SU-DHL-6 (cell line): ENCODE measurements at regions not wholly inside any gene's neighbourhood (a gene's known extent, or its start where the extent isn't known, plus 50 kb on each side); places are given as distances from the start of the nearest gene placed in this dataset.

Experiments
- CTCF ChIP-seq: fragments of 200-600 bp; sonication (generic); IDR thresholded peaks from one replicate; pipeline ENCODE4 v1.5.1; 2017; ENCODE audit warnings: antibody characterized with exemption, mild to moderate bottlenecking, low read length, moderate library complexity; ENCODE audit not compliant: insufficient read depth, poor library complexity, severe bottlenecking
- EZH2phosphoT487 ChIP-seq: fragments of 200-600 bp; sonication (generic), shearing (Covaris generic); conservative IDR thresholded peaks from 2 replicates; pipeline ENCODE4 v1.6.1; 2018; ENCODE audit warnings: mild to moderate bottlenecking, antibody characterized with exemption, low read length, moderate library complexity, mixed read lengths

- no peak for TF ChIP-seq CTCF
- no peak for TF ChIP-seq EZH2phosphoT487
Measured at GRCh38 chrX:140354431-140355120, 150.3 kb downstream of the SOX3 start.
